NCI-H526 (cell line): ENCODE measurements at regions not wholly inside any gene's neighbourhood (a gene's known extent, or its start where the extent isn't known, plus 50 kb on each side); places are given as distances from the start of the nearest gene placed in this dataset.

Experiments
- DNase-seq, 2 experiments: peaks; one replicate each; lab custom pipeline; 2025; lab: John Stamatoyannopoulos, UW

DNA sequence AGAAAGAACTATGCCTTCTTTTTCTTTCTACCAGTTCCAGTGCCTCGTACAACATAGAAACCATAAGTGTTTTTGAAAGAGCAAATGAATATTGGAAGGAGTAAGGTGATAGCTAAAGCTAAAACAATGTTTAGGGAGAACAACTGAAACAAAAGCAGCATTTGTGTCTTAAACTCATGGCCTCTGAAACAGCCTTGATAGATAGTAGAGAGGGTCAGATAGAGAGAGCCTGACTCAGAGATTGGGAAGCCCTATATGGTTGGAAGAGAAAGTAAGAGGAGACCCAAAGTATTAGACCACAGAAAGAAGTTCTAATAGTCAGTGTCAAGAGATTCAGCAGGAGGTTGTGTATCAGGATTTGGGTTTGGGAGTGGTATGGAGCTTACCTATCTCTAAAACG lies 79.6 kb upstream of the IFNG-AS1 start:
- DNase-seq: no peak

- DNase-seq: no peak
These were observed 78.6 kb upstream of the IFNG-AS1 start for GRCh38 chr12:67910360-67911274.

- DNase-seq: no peak
These were observed 78.0 kb upstream of the IFNG-AS1 start for GRCh38 chr12:67911275-67911600.

- DNase-seq: no peak
These were observed 77.5 kb upstream of the IFNG-AS1 start for GRCh38 chr12:67911789-67912188.

- no peak for DNase-seq
These were observed 73.9 kb upstream of the IFNG-AS1 start for GRCh38 chr12:67915335-67915851.

- no peak for DNase-seq
These were observed 72.8 kb upstream of the IFNG-AS1 start for GRCh38 chr12:67916266-67916970.

- no peak for DNase-seq
These were observed 71.4 kb upstream of the IFNG-AS1 start for GRCh38 chr12:67917811-67918210.

DNA sequence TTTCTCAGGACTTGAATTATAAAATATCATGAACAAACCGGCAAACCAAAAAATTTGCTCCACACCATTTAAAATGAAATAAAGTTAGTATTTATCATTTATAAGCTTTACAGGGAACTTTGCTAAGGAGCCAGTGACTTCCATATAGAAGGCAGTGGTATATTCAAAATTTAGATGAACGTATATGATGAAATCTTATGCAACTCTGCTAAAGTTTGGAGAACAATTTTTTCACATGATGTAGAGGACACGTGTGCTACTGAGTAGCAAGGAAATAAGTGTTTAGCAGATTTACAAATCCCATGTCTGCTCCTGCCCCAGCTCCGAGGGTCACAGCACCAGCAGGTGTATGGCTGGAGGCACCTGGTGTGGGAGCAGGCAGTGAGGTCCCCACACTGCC lies 70.8 kb upstream of the IFNG-AS1 start:
- DNase-seq: no peak

DNA sequence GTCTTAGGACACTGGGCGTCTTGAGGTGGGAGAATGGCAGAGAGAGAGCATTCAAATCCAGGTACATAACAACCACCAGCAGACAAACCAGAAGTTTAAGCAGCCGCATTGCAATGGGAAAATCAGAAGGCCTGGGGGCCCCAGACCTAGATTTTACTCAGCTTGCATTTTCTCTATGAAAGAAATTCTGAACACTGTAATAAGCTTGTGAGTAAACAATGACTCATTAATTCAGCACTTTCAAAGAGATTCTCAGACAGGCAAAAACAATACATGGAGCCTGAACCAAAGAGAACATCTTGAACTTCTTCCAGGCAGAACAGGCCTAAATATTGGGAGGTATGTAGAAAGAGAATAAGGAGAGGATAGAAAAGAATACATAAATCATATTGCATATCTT lies 69.8 kb upstream of the IFNG-AS1 start:
- DNase-seq: no peak

GRCh38 chr12:67920413-67920812 lies 68.8 kb upstream of the IFNG-AS1 start:
- DNase-seq: no peak

DNA sequence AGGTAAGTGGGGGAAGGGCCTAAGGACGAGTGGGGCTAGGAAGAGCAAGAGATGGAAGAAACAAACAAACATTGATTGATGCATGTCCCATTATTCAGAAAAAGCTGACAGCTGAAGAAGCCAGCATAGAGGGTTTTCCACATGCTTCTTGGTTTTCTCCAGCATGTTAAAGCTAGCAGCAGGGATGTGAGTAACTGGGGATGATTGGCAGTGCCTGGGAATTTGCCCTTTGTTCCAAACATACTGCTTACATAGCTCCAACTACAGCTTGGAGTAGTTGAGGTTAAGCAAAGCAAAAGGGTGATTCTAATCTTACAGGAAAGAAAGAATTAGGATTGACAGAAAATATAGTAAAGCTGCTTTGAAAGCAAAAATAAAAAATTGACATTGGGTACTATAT lies 68.0 kb upstream of the IFNG-AS1 start:
- no peak for DNase-seq

GRCh38 chr12:67922245-67922644 lies 67.0 kb upstream of the IFNG-AS1 start:
- DNase-seq: no peak

DNA sequence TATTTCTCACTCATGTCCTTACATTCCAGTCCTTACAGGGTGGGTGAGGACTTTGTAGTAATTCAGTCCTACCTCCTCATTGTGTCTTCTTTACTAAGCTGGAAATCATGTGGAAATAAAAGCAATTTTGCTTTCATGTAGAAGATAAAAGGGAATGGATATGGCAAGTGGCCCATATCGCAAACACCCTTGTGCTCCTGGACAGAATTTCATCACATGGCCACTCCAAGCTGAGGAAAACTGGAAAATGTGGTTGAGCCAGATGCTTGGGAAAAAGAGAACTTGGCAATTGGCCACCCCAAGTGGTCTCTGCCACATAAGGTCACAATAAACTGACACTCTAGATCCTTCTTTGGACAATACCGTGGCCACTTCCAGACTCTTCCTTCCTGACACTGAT lies 64.2 kb upstream of the IFNG-AS1 start:
- DNase-seq: no peak

- DNase-seq: peak; percentile 65 to 70
These were observed 63.7 kb upstream of the IFNG-AS1 start for GRCh38 chr12:67925552-67925951.

DNA sequence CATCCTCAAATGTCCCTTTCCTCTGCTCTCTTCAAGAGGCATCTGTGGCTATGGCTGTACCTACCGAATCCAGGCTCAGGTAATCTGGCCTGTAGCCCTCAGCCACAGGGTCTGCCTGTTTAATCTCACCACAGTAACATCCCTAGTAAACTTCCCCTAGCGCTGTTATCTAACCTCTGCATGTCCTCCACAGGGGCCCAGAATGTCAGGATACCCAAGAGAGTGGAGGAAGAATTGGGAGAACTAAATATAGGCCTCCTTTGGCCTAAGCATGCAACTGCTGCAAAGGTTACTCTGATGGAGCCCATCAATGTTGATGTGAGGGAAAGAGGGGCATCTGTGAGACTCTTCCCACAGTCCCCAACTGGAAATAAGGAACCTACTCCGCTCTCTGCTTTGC lies 63.2 kb upstream of the IFNG-AS1 start:
- DNase-seq: peak in 1 of 2 experiments; percentile 32

DNA sequence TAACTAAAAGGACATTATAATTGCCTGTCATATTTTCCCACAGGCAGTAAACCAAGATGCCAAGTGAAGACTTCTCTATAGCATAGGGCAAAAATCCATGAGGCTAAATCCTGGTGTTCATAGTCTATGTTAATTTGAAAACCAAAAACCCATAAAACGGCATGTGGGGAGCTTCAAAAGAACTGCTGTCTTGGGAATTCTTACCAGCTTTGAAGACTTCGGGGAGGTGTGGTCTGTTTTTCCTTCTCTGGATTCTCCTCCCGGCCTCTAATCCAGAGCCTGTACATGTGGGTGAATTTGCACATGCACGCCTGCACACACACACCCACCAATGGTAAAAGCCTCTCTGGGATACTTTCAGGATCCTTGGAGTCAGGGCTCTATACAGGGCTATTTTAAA lies 61.9 kb upstream of the IFNG-AS1 start:
- no peak for DNase-seq

DNA sequence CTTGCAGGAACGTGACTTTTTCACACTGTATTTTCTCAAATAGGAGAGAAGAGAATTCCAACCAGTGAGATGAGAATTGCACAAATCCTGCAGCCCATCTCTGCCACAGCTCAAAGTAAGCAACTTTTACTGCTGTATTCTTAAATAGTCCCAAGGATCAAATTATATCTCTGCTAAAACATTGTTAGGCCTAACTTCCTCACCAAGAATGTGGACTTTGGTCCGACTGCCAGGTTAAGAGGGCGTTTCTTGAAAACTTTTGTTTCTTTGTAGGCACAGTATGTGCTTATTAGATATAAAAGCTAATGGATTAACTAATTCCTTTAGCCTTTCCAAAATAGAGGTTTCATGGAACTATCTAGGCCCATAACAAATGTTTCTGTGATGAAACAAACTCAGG lies 61.4 kb upstream of the IFNG-AS1 start:
- no peak for DNase-seq

GRCh38 chr12:67928621-67929383 lies 60.4 kb upstream of the IFNG-AS1 start:
- no peak for DNase-seq

- no peak for DNase-seq
These were observed 59.9 kb upstream of the IFNG-AS1 start for GRCh38 chr12:67929384-67929772.

GRCh38 chr12:67937822-67938221 lies 51.4 kb upstream of the IFNG-AS1 start:
- DNase-seq: peak in 1 of 2 experiments; percentile 22
